GM12891 (cell line): ENCODE measurements at regions not wholly inside any gene's neighbourhood (a gene's known extent, or its start where the extent isn't known, plus 50 kb on each side); places are given as distances from the start of the nearest gene placed in this dataset.

Source experiments
- POLR2A ChIP-seq: IDR thresholded peaks from 2 replicates; pipeline ENCODE4 v1.6.1; 2011; ENCODE audit warnings: low read depth, low read length, control low read depth
- POLR2AphosphoS5 ChIP-seq: IDR thresholded peaks from 2 replicates; pipeline ENCODE4 v1.6.1; 2011; ENCODE audit warnings: low read depth, low read length, control low read depth
- POU2F2 ChIP-seq: IDR thresholded peaks from 2 replicates; pipeline ENCODE4 v1.6.1; 2011; ENCODE audit warnings: low read depth, mild to moderate bottlenecking, control low read depth, low read length, moderate library complexity
- SPI1 ChIP-seq: IDR thresholded peaks from 2 replicates; pipeline ENCODE4 v1.6.1; 2011; ENCODE audit warnings: low read depth, low read length, control low read depth
- TAF1 ChIP-seq: IDR thresholded peaks from 2 replicates; pipeline ENCODE4 v1.6.1; 2011; ENCODE audit warnings: low read depth, low read length, control low read depth

DNA sequence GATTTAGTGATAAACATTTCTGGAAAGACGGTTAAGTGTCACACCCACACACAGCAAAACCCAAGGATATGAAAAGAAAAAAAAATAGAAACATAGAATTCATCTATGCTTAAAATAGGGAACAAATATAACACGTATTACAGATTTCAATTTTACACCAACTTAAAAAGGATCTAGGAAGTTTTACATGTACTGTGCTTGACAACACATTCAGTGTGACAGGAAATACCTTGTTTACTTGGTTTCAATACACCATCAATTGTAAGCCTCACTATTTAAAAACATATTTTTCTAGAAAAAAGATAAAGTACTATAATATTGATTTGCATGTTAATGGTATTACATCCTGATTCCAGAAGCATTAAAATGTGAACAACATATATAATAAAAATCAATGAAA lies 77.0 kb upstream of the SPRY1 start:
- TF ChIP-seq TAF1 (no peak), POLR2A (no peak), POLR2AphosphoS5 (no peak), SPI1 (no peak), POU2F2 (no peak)
